ENCODE measurements at regions not wholly inside any gene's neighbourhood (a gene's known extent, or its start where the extent isn't known, plus 50 kb on each side); places are given as distances from the start of the nearest gene placed in this dataset.

DNA sequence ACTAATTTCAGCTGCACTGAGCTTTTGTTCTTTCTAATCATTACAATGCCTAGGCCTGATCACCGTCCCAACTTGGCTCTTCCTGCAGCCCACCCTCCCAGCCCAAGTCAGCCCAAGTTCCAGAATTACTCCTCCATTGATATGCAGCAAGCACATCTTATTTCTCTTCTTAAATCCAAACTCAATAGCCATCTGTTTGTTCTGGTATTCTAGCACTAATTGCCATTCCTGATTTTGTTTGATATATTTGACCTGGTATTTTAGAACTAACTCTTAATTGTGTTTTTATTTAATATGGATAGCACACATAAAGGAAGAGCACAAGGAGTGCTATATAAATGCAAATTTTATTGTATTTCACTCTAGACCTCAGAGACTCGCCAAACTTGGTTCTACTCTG, 241.2 kb downstream of the SKIDA1 start:
- TF ChIP-seq, protein P1, sequence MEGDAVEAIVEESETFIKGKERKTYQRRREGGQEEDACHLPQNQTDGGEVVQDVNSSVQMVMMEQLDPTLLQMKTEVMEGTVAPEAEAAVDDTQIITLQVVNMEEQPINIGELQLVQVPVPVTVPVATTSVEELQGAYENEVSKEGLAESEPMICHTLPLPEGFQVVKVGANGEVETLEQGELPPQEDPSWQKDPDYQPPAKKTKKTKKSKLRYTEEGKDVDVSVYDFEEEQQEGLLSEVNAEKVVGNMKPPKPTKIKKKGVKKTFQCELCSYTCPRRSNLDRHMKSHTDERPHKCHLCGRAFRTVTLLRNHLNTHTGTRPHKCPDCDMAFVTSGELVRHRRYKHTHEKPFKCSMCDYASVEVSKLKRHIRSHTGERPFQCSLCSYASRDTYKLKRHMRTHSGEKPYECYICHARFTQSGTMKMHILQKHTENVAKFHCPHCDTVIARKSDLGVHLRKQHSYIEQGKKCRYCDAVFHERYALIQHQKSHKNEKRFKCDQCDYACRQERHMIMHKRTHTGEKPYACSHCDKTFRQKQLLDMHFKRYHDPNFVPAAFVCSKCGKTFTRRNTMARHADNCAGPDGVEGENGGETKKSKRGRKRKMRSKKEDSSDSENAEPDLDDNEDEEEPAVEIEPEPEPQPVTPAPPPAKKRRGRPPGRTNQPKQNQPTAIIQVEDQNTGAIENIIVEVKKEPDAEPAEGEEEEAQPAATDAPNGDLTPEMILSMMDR (IDR thresholded peaks at IDR 0.05; ENCODE audit: borderline replicate concordance, extremely low read depth, low read length, poor library complexity, severe bottlenecking) = no peak
- no peak for TF ChIP-seq EZH2 (IDR thresholded peaks at IDR 0.05; ENCODE audit: borderline replicate concordance, low read depth, low read length, severe bottlenecking)

Measured in DND-41 (cell line).